Fibroblast of lung (primary cell): ENCODE measurements at regions not wholly inside any gene's neighbourhood (a gene's known extent, or its start where the extent isn't known, plus 50 kb on each side); places are given as distances from the start of the nearest gene placed in this dataset.

Experiments
- EZH2 ChIP-seq: IDR thresholded peaks from 2 replicates; pipeline ENCODE4 v1.5.1; 2012; ENCODE audit warnings: low read length, control low read depth, mild to moderate bottlenecking; ENCODE audit errors: missing control alignments
- TF ChIP-seq, protein P1 (sequence below), 2 donors: IDR thresholded peaks in 1 of 2; conservative IDR thresholded peaks in 1 of 2; 1 replicate in 1 of 2; 2 replicates in 1 of 2; pipeline ENCODE4 v1.5.1; 2011 to 2012; ENCODE audit warnings: low read length in 2 of 2, control low read depth in 1 of 2, inconsistent platforms in 1 of 2, low read depth in 1 of 2, mild to moderate bottlenecking in 1 of 2

- TF ChIP-seq, protein P1, sequence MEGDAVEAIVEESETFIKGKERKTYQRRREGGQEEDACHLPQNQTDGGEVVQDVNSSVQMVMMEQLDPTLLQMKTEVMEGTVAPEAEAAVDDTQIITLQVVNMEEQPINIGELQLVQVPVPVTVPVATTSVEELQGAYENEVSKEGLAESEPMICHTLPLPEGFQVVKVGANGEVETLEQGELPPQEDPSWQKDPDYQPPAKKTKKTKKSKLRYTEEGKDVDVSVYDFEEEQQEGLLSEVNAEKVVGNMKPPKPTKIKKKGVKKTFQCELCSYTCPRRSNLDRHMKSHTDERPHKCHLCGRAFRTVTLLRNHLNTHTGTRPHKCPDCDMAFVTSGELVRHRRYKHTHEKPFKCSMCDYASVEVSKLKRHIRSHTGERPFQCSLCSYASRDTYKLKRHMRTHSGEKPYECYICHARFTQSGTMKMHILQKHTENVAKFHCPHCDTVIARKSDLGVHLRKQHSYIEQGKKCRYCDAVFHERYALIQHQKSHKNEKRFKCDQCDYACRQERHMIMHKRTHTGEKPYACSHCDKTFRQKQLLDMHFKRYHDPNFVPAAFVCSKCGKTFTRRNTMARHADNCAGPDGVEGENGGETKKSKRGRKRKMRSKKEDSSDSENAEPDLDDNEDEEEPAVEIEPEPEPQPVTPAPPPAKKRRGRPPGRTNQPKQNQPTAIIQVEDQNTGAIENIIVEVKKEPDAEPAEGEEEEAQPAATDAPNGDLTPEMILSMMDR (conservative IDR thresholded peaks at IDR 0.05 in 1 of 2, IDR thresholded peaks at IDR 0.05 in 1 of 2; ENCODE audit: low read depth in 1 of 2, low read length in 2 of 2) = no peak
- no peak for TF ChIP-seq EZH2
Measured at GRCh38 chr22:46028106-46028991, 51.4 kb upstream of the WNT7B start.
